GM15510 (cell line): ENCODE measurements at regions not wholly inside any gene's neighbourhood (a gene's known extent, or its start where the extent isn't known, plus 50 kb on each side); places are given as distances from the start of the nearest gene placed in this dataset.

Source experiments
- POLR2A ChIP-seq: IDR thresholded peaks from 3 replicates; pipeline ENCODE4 v1.6.1; 2011; ENCODE audit warnings: borderline replicate concordance; ENCODE audit not compliant: insufficient read length; ENCODE audit errors: extremely low read depth

- TF ChIP-seq POLR2A: no peak
Observed at GRCh38 chr4:1487106-1487505, 80.9 kb upstream of the NKX1-1 start.

GRCh38 chr4:1485280-1485679 is 79.0 kb upstream of the NKX1-1 start:
- TF ChIP-seq POLR2A: no peak

GRCh38 chr4:1480720-1481119 is 74.5 kb upstream of the NKX1-1 start:
- no peak for TF ChIP-seq POLR2A

GRCh38 chr4:1479454-1479853 is 73.2 kb upstream of the NKX1-1 start:
- TF ChIP-seq POLR2A: no peak

GRCh38 chr4:1478766-1479355 is 72.6 kb upstream of the NKX1-1 start:
- TF ChIP-seq POLR2A: no peak

GRCh38 chr4:1477045-1477840 is 71.0 kb upstream of the NKX1-1 start:
- TF ChIP-seq POLR2A: no peak

GRCh38 chr4:1476140-1476513 is 69.9 kb upstream of the NKX1-1 start:
- TF ChIP-seq POLR2A: no peak

- TF ChIP-seq POLR2A: no peak
Observed at GRCh38 chr4:1475277-1476139, 69.3 kb upstream of the NKX1-1 start.

GRCh38 chr4:1474126-1475090 is 68.2 kb upstream of the NKX1-1 start:
- TF ChIP-seq POLR2A: no peak

GRCh38 chr4:1473718-1474117 is 67.5 kb upstream of the NKX1-1 start:
- TF ChIP-seq POLR2A: no peak

GRCh38 chr4:1472911-1473518 is 66.8 kb upstream of the NKX1-1 start:
- TF ChIP-seq POLR2A: no peak

- no peak for TF ChIP-seq POLR2A
Observed at GRCh38 chr4:1472148-1472797, 66.0 kb upstream of the NKX1-1 start.

GRCh38 chr4:1471443-1472147 is 65.4 kb upstream of the NKX1-1 start:
- TF ChIP-seq POLR2A: no peak
